Neural cell (in vitro differentiated cells): ENCODE measurements at regions not wholly inside any gene's neighbourhood (a gene's known extent, or its start where the extent isn't known, plus 50 kb on each side); places are given as distances from the start of the nearest gene placed in this dataset.

Source experiments
- H2AFZ ChIP-seq: fragments of 200-600, 300-800 bp; sonication (generic), shearing (Covaris generic); 2 replicates; pipeline ENCODE4 v1.6.0; 2014; ENCODE audit warnings: low read depth, mild to moderate bottlenecking, antibody characterized with exemption, low read length, moderate library complexity
- H3F3A ChIP-seq: fragments of 200-600 bp; shearing (Covaris generic); 2 replicates; pipeline ENCODE4 v1.6.1; 2016; ENCODE audit warnings: mild to moderate bottlenecking, moderate library complexity, mixed read lengths, antibody characterized with exemption, low read length; ENCODE audit not compliant: insufficient read depth, poor library complexity, severe bottlenecking
- H3K27ac ChIP-seq: fragments of 200-600, 300-800 bp; sonication (generic), shearing (Covaris generic); 2 replicates; pipeline ENCODE4 v1.5.1; 2014; ENCODE audit warnings: mild to moderate bottlenecking, low read length, moderate library complexity
- H3K27me3 ChIP-seq: fragments of 300-800, 200-600 bp; sonication (generic), shearing (Covaris generic); 2 replicates; pipeline ENCODE4 v1.6.0; 2014; ENCODE audit warnings: mild to moderate bottlenecking, low read depth, low read length, moderate library complexity; ENCODE audit not compliant: insufficient read depth
- H3K36me3 ChIP-seq: fragments of 300-800, 200-600 bp; sonication (generic), shearing (Covaris generic); 2 replicates; pipeline ENCODE4 v1.5.1; 2014; ENCODE audit warnings: mild to moderate bottlenecking, antibody characterized with exemption, low read length, moderate library complexity; ENCODE audit not compliant: insufficient read depth
- H3K4me2 ChIP-seq: fragments of 300-800, 200-600 bp; sonication (generic), shearing (Covaris generic); 2 replicates; pipeline ENCODE4 v1.6.0; 2014; ENCODE audit warnings: mild to moderate bottlenecking, low read length
- H3K4me3 ChIP-seq: fragments of 300-800, 200-600 bp; sonication (generic), shearing (Covaris generic); 2 replicates; pipeline ENCODE4 v1.5.1; 2014; ENCODE audit warnings: mild to moderate bottlenecking, low read length, moderate library complexity
- H3K79me2 ChIP-seq: fragments of 200-600 bp; shearing (Covaris generic); replicated peaks from 2 replicates; pipeline ENCODE4 v1.6.0; 2014; ENCODE audit warnings: mild to moderate bottlenecking, low read length, moderate library complexity; ENCODE audit not compliant: insufficient read depth
- H3K9ac ChIP-seq: fragments of 300-800, 200-600 bp; sonication (generic), shearing (Covaris generic); 2 replicates; pipeline ENCODE4 v1.6.1; 2016; ENCODE audit warnings: mild to moderate bottlenecking, low read length, mixed read lengths
- H3K9me2 ChIP-seq: fragments of 200-600 bp; shearing (Covaris generic); 2 replicates; pipeline ENCODE4 v1.6.1; 2016; ENCODE audit warnings: mild to moderate bottlenecking, low read length, mixed read lengths; ENCODE audit not compliant: insufficient read depth
- H3K9me3 ChIP-seq: fragments of 200-600, 300-800 bp; sonication (generic), shearing (Covaris generic); 2 replicates; pipeline ENCODE4 v1.6.1; 2016; ENCODE audit warnings: mild to moderate bottlenecking, mixed run types, low read length, moderate library complexity, mixed read lengths
- H4K20me1 ChIP-seq: fragments of 200-600 bp; shearing (Covaris generic); 2 replicates; pipeline ENCODE4 v1.6.1; 2016; ENCODE audit warnings: mild to moderate bottlenecking, mixed run types; ENCODE audit not compliant: insufficient read depth
- CTCF ChIP-seq: fragments of 450-650 bp; IDR thresholded peaks from 2 replicates; pipeline ENCODE4 v1.5.1; 2014; ENCODE audit warnings: antibody characterized with exemption, mild to moderate bottlenecking, moderate library complexity; ENCODE audit not compliant: poor library complexity, severe bottlenecking
- EP300 ChIP-seq: fragments of 450-650 bp; conservative IDR thresholded peaks from 2 replicates; pipeline ENCODE4 v1.6.1; 2014; ENCODE audit warnings: antibody characterized with exemption, mild to moderate bottlenecking, moderate library complexity; ENCODE audit not compliant: poor library complexity, severe bottlenecking
- EZH2 ChIP-seq: fragments of 200-600, 300-800 bp; shearing (Covaris generic), sonication (generic); IDR thresholded peaks from 2 replicates; pipeline ENCODE4 v1.6.1; 2014; ENCODE audit warnings: antibody characterized with exemption, low read length, borderline replicate concordance, mild to moderate bottlenecking; ENCODE audit not compliant: insufficient read depth, poor library complexity, severe bottlenecking
- MXI1 ChIP-seq: fragments of 450-650 bp; conservative IDR thresholded peaks from 2 replicates; pipeline ENCODE4 v1.6.1; 2014; ENCODE audit warnings: antibody characterized with exemption, mild to moderate bottlenecking; ENCODE audit not compliant: poor library complexity, severe bottlenecking
- POLR2AphosphoS5 ChIP-seq: IDR thresholded peaks from 2 replicates; pipeline ENCODE4 v1.6.1; 2012
- RAD21 ChIP-seq: fragments of 450-650 bp; conservative IDR thresholded peaks from 2 replicates; pipeline ENCODE4 v1.6.1; 2014; ENCODE audit warnings: antibody characterized with exemption, mild to moderate bottlenecking, moderate library complexity
- REST ChIP-seq: IDR thresholded peaks from 2 replicates; pipeline ENCODE4 v1.6.1; 2012; ENCODE audit warnings: borderline replicate concordance
- SMC3 ChIP-seq: fragments of 450-650 bp; conservative IDR thresholded peaks from 2 replicates; pipeline ENCODE4 v1.6.1; 2014; ENCODE audit warnings: antibody characterized with exemption, mild to moderate bottlenecking, moderate library complexity; ENCODE audit not compliant: poor library complexity
- TAF1 ChIP-seq: IDR thresholded peaks from 2 replicates; pipeline ENCODE4 v1.6.1; 2012; ENCODE audit warnings: low read depth

DNA sequence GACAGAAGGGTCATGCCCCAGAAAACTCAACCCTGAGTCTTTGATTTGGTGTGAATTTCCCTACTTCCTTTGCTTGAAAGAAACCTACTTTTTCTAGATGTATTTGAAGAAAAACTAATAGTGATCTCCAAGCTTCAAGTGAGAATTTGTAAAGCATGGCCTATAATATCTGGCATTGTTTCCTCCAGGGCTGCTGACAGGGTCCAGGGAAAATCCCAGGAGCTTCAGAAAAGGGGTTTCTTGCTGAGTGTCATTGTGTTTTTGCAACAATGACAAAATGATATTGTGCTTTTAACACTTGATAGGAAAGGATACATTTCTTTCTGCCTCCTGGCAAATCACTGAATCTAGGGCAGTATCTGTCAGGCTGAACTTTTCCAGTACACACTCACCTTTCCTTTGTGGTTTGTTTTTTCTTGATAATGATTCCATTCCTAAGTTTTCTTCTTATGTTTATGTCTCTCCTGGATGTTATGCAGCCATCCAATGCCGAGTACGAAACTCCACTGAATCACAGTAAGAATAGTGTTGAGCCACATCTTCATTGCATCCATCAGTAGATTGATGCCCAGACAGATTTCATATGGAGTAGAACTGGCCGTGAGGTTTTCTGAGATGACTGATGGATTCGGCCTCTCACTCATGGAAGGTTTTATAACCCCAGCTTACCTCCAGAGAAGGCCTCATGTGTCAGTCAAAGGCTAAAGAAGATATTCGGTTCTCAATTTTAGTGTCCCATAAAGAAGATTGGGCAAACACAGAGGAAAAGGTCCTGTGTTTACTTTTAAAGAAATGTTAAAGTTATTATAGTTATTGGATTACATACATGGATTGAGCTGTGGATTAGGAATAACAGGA is 76.9 kb upstream of the STEAP1B start:
- Histone ChIP-seq H3K79me2 (no peaks in the 10 kb centered on the region), H3K27me3 (no peaks in the 10 kb centered on the region), H2AFZ (no peak overlapping the region), H3F3A (no peaks in the 10 kb centered on the region), H3K36me3 (no peaks in the 10 kb centered on the region), H3K9me2 (no peaks in the 10 kb centered on the region), H3K9ac (no peak overlapping the region), H3K9me3 (no peaks in the 10 kb centered on the region), H3K4me3 (no peak overlapping the region), H3K27ac (no peak overlapping the region), H3K4me2 (no peak overlapping the region), H4K20me1 (no peaks in the 10 kb centered on the region)
- TF ChIP-seq RAD21 (no peak), MXI1 (no peak), EZH2 (no peak), CTCF (no peak)

DNA sequence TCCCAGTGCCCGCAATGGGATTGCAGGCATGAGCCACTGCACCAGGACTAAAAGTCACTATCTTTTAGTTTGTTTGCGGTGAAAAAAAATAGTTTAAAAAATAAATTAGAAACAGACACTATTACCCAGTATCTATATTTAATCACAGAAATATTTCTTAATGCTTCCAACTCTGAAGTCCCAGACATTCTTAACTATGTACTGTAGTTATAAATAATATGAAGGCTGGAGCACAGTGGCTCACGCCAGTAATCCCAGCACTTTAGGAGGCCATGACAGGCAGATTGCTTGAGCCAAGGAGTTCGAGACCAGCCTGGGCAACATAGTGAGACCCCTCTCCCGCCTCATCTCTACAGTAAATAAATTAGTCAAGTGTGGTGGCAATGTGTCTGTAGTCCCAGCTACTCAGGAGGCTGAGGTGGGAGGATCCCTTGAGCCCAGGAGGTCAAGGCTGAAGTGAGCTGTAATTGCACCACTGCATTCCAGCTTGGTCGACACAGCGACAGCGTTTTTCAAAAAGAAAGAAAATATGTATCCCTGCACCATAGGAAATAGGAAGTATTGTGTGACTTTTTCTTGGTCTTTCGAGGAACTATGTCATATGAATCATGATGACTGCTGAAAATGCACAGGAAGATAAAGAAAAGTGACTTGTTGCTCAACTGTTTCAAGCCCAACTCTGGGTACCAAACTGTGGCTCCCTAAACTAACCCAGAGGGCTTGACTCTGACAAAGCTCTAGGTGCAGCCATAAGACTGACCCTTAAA is 74.9 kb upstream of the STEAP1B start:
- Histone ChIP-seq H3K79me2 (no peaks in the 10 kb centered on the region), H2AFZ (no peak overlapping the region)

More for the DNA sequence above, 74.9 kb upstream of the STEAP1B start:
- TF ChIP-seq EZH2: no peak
- no peak for TF ChIP-seq SMC3
- no peak for TF ChIP-seq CTCF
- TF ChIP-seq REST: no peak
- no peak for TF ChIP-seq EP300
- no peak for TF ChIP-seq RAD21
- TF ChIP-seq MXI1: no peak
- no peak for TF ChIP-seq POLR2AphosphoS5
- TF ChIP-seq TAF1: no peak
- Histone ChIP-seq H3K9me3 (no peaks in the 10 kb centered on the region), H3K36me3 (no peaks in the 10 kb centered on the region), H3K9ac (no peak overlapping the region), H3K9me2 (no peaks in the 10 kb centered on the region), H3K4me3 (no peak overlapping the region), H4K20me1 (no peaks in the 10 kb centered on the region), H3K27ac (no peak overlapping the region), H3F3A (no peaks in the 10 kb centered on the region), H3K4me2 (no peak overlapping the region), H3K27me3 (no peaks in the 10 kb centered on the region)
